ENCODE measurements at regions not wholly inside any gene's neighbourhood (a gene's known extent, or its start where the extent isn't known, plus 50 kb on each side); places are given as distances from the start of the nearest gene placed in this dataset.
"Not testable (repeated sequence)": the region's sequence is repeated elsewhere in the genome, so short reads cannot be mapped to it uniquely, and the experiment has no call there.

GRCh38 chr21:32102426-32102825, 176.4 kb downstream of the MIS18A start:
- intact Hi-C loops (cut with micrococcal nuclease), result no loop called here
- DNase-seq (no peak), ATAC-seq (no peak)

- ATAC-seq, result no peak
- intact Hi-C loops (cut with micrococcal nuclease), result no loop called here
- no peak for DNase-seq
Measured at GRCh38 chr21:32101277-32101676, 177.6 kb downstream of the MIS18A start.

DNA sequence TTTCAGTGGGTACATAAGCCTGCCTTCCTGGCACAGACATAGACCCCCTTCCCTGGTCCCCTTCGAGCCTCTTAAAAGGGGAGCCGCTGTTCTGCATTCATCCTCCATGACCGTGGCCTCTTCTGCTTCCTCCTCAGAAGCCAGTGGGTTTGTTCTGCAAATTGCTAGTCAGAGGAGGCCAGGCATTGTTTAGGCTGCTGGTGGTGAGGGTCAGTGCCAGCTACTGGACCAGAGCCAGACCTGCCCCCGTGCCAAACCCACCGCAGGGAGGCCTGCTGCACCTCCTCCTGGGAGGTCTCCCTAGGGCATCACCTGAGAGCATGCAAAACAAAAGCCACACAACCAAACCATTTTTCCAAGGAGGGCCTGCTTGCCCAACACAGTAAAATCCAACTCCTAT, 178.4 kb downstream of the MIS18A start:
- DNase-seq, result no peak
- no peak for ATAC-seq
- intact Hi-C loops (cut with micrococcal nuclease), result no loop called here

- ATAC-seq (no peak), DNase-seq (no peak)
- intact Hi-C loops (cut with micrococcal nuclease), result no loop called here
Measured at GRCh38 chr21:32099812-32100416, 178.9 kb downstream of the MIS18A start.

DNA sequence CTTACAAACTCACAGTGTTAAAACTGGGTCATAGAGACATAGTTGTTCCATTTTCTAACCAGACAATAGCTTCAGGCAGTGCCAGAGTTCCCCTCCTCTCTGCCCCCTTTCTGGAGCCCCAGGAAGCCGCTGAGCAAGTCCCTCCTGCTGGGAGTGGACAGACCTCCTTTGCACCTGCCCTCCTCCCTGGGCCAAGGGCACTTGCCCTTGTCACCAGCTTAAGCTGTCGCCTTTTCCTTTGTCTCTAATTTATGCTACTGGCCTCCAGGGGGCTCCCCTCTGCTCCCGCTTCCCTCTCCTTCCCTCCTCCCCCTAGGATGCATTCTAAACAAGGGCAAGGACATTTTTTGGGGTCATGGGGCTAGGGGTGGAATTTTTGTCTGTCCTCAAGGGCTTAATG, 182.4 kb downstream of the MIS18A start:
- intact Hi-C loops (cut with micrococcal nuclease), result no loop called here
- no peak for ATAC-seq
- no peak for DNase-seq

- intact Hi-C loops (cut with micrococcal nuclease), result no loop called here
- DNase-seq, result no peak
- peak; percentile 56 for ATAC-seq
Measured at GRCh38 chr21:32094804-32095203, 184.0 kb downstream of the MIS18A start.

- ATAC-seq (no peak), DNase-seq (no peak)
- intact Hi-C loops (cut with micrococcal nuclease), result no loop called here
Measured at GRCh38 chr21:32093646-32094462, 185.0 kb downstream of the MIS18A start.

DNA sequence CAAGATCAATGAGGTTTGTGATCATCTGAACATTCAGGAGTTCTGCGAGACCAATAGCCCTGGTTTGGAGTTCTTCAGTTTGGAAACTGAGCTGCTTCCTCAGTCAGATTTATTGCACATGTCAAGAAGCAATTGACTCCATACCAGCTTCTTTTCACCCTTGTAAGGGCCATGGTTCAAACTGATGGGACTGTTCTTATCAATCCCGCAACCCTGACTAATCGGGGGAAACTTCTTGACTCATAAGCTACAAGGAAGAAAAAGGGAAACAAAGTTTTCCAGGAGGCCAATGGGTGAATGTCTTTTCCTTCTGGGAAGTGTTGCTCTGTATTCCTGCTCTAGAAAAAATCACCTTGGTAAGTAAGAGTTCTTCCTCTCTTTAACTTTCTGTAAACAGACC, 187.9 kb downstream of the MIS18A start:
- ATAC-seq, result no peak
- no peak for DNase-seq
- intact Hi-C loops (cut with micrococcal nuclease), result no loop called here

DNA sequence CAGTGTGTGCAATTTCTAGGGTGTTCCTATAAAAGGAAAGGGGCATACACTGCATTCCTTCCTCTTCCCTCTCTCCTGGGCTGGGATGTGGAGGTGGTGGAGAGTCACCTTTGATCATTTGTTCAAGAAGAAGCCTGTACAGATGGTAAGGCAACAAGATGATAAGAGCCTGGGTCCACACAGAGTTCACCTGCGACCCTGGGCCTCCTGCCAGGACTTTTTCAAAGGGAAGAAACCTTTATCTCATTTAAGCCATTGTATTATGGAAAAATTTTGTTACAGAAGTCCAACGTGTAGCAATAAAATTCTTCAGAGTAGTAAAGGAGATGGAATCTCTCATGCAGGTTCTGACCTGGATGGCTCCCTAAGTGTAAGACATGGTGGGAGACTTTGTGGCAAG, 189.1 kb downstream of the MIS18A start:
- no peak for ATAC-seq
- no peak for DNase-seq
- intact Hi-C loops (cut with micrococcal nuclease), result no loop called here

DNA sequence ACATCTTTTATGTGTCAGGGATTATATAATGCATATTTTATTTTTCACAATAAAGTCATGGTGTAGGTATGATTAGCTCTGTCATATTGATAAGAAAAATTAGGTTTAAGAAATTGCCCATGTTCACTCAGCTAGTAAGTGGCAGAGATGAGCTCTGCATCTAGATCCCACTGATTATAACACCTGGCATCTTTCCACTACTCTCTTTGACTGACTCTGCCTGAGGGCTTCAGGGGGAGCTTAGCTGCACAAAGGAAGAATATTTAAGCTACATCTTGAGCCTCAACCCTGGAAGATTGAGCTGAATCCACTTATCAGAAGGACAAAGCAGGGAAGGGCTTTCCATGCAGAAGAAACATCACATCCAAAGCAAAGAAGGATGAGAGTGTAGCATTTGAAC, 190.4 kb downstream of the MIS18A start:
- DNase-seq, result no peak
- ATAC-seq, result no peak
- intact Hi-C loops (cut with micrococcal nuclease), result no loop called here

- ATAC-seq (no peak), DNase-seq (no peak)
- intact Hi-C loops (cut with micrococcal nuclease), result no loop called here
Measured at GRCh38 chr21:32087447-32087846, 191.4 kb downstream of the MIS18A start.

GRCh38 chr21:32083197-32083596, 195.7 kb downstream of the MIS18A start:
- ATAC-seq, result no peak
- no peak for DNase-seq
- intact Hi-C loops (cut with micrococcal nuclease), result no loop called here

DNA sequence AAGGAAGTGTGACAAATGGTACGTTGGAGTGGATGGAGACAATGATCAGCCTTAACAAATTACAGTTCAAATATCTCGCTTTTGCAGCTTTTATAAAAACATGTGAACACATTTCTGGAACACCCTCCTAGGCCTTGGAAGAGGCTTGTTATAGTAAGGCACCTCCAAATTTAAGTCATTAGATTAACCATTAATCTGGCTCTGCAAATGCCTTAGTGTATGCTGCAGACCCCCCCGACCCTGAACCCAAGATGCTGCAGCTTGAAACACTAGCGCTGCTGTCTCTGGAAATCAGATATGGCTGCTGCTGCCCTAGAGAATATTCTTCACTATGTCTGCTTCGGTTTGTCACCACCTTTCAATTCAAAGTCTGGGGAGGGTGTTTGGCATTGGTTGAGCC, 196.4 kb downstream of the MIS18A start:
- ATAC-seq (no peak), DNase-seq (no peak)
- intact Hi-C loops (cut with micrococcal nuclease), result no loop called here

GRCh38 chr21:32073593-32073992, 200.8 kb downstream of the HUNK start:
- ATAC-seq, result no peak
- intact Hi-C loops (cut with micrococcal nuclease), result no loop called here
- DNase-seq, result no peak

DNA sequence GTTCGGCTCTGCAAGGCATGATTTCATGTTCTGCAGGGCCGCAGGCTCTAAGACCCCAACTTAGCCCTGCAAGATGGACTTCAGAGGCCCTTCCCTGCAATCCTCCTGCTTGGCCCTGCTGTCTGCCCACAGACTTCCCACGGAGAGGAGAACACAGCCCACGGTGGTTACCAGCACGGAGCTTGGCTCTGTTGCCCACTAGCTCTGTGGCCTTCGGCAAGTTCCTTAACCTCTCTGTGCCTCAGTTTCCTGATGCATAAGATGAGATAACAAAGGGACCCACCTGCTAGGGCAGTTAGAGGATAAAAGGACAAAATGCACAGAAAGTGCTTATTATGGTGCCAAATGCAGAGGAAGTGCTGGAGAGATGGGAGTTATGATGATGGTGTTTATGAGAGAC, 200.4 kb downstream of the HUNK start:
- intact Hi-C loops (cut with micrococcal nuclease), result no loop called here
- DNase-seq (no peak), ATAC-seq (no peak)

DNA sequence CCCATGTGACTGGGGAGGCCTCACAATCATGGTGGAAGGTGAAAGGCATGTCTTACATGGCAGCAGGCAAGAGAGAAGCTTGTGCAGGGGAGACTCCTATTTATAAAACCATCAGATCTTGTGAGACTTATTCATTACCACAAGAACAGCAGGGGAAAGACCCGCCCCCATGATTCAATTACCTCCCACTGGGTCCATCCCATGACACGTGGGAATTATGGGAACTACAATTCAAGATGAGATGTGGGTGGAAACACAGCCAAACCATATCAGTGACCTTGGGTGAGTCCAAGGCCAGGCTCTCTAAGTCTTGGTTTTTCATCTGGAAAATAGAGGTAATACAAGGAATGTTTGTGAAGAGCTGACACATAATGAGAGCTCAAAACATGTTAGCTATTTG, 198.8 kb downstream of the HUNK start:
- intact Hi-C loops (cut with micrococcal nuclease); DNase-seq; ATAC-seq: not testable (repeated sequence)

DNA sequence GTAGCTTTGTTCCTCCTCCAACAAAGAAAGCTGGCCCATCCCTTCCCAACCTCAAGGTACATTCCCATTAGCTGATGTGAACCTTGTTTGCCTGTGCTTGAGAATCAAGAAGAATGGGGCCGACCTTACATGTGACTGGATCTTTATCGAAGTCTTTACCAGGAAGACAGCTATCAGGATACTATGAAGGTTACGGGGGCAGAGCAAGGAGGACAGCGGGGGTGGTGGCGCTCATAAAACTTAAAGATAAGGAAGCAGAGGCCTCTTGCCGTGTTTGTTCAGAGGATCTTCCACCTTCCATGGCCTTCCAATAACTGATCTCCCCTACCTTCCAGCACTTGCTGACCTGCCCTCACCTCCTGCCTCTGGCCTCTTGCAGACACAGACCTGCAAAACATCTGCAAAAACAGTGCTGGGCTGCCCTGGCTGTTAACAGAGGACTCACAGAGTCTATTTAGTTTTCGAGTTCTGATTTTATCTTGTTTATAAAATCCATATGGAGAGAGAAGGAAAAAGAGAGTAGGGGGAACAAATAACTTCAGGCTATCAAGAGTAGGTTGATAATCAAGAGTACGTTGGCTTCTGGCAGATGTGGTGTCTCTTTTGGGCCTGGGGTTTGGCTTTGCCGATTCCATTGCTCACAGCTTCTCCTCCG, 198.0 kb downstream of the HUNK start:
- DNase-seq (no peak), ATAC-seq (no peak)
- intact Hi-C loops (cut with micrococcal nuclease), result no loop called here

DNA sequence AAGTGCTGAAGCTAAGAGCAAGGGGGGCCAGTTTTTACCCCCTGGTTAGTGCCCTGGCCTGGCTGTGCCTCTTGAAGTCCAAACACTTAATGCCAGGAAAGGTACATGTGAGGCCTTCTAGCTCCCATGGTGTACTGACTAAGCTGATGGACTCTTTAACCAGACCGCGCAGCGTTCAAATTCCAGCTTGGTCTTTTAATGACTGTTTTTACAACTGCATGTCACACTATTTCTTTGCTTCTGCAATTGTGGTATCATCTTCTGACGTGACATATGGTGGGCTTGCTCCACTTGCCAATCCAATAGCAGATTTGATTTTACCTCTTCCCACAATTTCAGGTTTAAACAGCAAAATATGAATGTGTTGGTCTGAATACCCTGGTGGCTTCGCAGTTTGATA, 197.3 kb downstream of the HUNK start:
- DNase-seq, result no peak
- ATAC-seq, result no peak
- intact Hi-C loops (cut with micrococcal nuclease), result no loop called here

DNA sequence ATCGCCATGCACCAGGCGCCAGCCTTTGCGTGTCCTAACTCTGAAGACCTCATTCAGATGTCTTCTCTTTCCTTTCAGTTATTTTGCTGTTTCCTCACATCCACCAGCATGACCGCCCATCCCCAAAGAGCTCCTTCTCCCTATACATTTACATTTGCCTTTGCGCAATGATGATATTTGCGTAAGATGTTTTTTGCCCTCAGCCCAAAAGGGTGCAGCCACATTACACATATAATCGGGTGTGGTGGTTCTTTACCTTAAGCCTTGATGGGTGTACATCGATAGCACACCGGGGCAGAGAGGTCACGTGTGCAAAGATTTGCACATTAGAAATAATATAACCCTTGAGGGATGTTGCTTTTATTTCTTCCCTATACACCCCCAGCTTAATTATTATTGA, 192.8 kb downstream of the HUNK start:
- intact Hi-C loops (cut with micrococcal nuclease), result no loop called here
- DNase-seq (no peak), ATAC-seq (no peak)

GRCh38 chr21:32064281-32064910, 191.6 kb downstream of the HUNK start:
- intact Hi-C loops (cut with micrococcal nuclease), result no loop called here
- DNase-seq, result no peak
- ATAC-seq, result no peak

All from left ventricle myocardium superior (tissue), 1 donor.